Hepatocyte (in vitro differentiated cells): ENCODE measurements at regions not wholly inside any gene's neighbourhood (a gene's known extent, or its start where the extent isn't known, plus 50 kb on each side); places are given as distances from the start of the nearest gene placed in this dataset.

Source experiments
- DNase-seq: peaks from one replicate; pipeline ENCODE4 v3.0.0-alpha.2; 2016; ENCODE audit warnings: low spot score
- H2AFZ ChIP-seq: fragments of 200-600 bp; sonication (generic); 2 replicates; pipeline ENCODE4 v1.6.0; 2016; ENCODE audit warnings: antibody characterized with exemption, mild to moderate bottlenecking
- H3K27ac ChIP-seq: fragments of 200-600 bp; sonication (generic); 2 replicates; pipeline ENCODE4 v1.5.1; 2016; ENCODE audit warnings: mild to moderate bottlenecking
- H3K27me3 ChIP-seq: fragments of 200-600 bp; sonication (generic); 2 replicates; pipeline ENCODE4 v1.6.1; 2016
- H3K36me3 ChIP-seq: fragments of 200-600 bp; sonication (generic); replicated peaks from 2 replicates; pipeline ENCODE4 v1.5.1; 2016; ENCODE audit warnings: low read depth; ENCODE audit not compliant: insufficient read depth
- H3K4me1 ChIP-seq: fragments of 200-600 bp; sonication (generic); 2 replicates; pipeline ENCODE4 v1.5.1; 2016; ENCODE audit warnings: mild to moderate bottlenecking, moderate library complexity; ENCODE audit not compliant: insufficient read depth
- H3K4me2 ChIP-seq: fragments of 200-600 bp; sonication (generic); 2 replicates; pipeline ENCODE4 v1.6.0; 2016
- H3K4me3 ChIP-seq: fragments of 200-600 bp; sonication (generic); 2 replicates; pipeline ENCODE4 v1.5.1; 2016; ENCODE audit warnings: mild to moderate bottlenecking
- H3K79me2 ChIP-seq: fragments of 200-600 bp; sonication (generic); 2 replicates; pipeline ENCODE4 v1.6.0; 2017; ENCODE audit warnings: mild to moderate bottlenecking
- H3K9me2 ChIP-seq: fragments of 200-600 bp; sonication (generic); replicated peaks from 2 replicates; pipeline ENCODE4 v1.6.0; 2017; ENCODE audit warnings: mild to moderate bottlenecking; ENCODE audit not compliant: insufficient read depth
- H3K9me3 ChIP-seq: fragments of 200-600 bp; sonication (generic); 2 replicates; pipeline ENCODE4 v1.5.1; 2016; ENCODE audit warnings: low read depth, mild to moderate bottlenecking
- H4K20me1 ChIP-seq: fragments of 200-600 bp; sonication (generic); 2 replicates; pipeline ENCODE4 v1.6.0; 2016; ENCODE audit warnings: mild to moderate bottlenecking; ENCODE audit not compliant: insufficient read depth, poor library complexity, severe bottlenecking
- CTCF ChIP-seq: fragments of 200-600 bp; sonication (generic); IDR thresholded peaks from 2 replicates; pipeline ENCODE4 v1.5.1; 2016; ENCODE audit warnings: antibody characterized with exemption, mild to moderate bottlenecking; ENCODE audit not compliant: poor library complexity
- EZH2 ChIP-seq: fragments of 200-600 bp; sonication (generic); IDR thresholded peaks from 2 replicates; pipeline ENCODE4 v1.6.1; 2016; ENCODE audit warnings: antibody characterized with exemption, mild to moderate bottlenecking, borderline replicate concordance
- EZH2phosphoT487 ChIP-seq: fragments of 200-600 bp; sonication (generic); IDR thresholded peaks from one replicate; pipeline ENCODE4 v1.6.1; 2018; ENCODE audit warnings: antibody characterized with exemption, mild to moderate bottlenecking, low read depth, moderate library complexity; ENCODE audit not compliant: unreplicated experiment, severe bottlenecking
- WGBS: methylation state at CpG from one replicate; pipeline ENCODE4 v1.1.6; 2016; ENCODE audit warnings: low lambda C conversion rate; ENCODE audit errors: missing lambda C conversion rate; 5-methylcytosine and 5-hydroxymethylcytosine counted together

- H3K9me2 ChIP-seq: no peaks in the 10 kb centered on the region
- H3K4me2 ChIP-seq: no peak overlapping the region
- H3K4me1 ChIP-seq: peaks cover 35% of the 10 kb centered on the region
- WGBS: 82% methylated on average over 3 of the region's 3 CpGs
- no peaks in the 10 kb centered on the region for H3K27me3 ChIP-seq
- no peak overlapping the region for H2AFZ ChIP-seq
- no peak for DNase-seq
- TF ChIP-seq EZH2phosphoT487 (no peak), CTCF (no peak), EZH2 (no peak)
- H3K27ac ChIP-seq: no peak overlapping the region
- no peaks in the 10 kb centered on the region for H3K36me3 ChIP-seq
- no peaks in the 10 kb centered on the region for H3K79me2 ChIP-seq
- no peaks in the 10 kb centered on the region for H3K9me3 ChIP-seq
- H4K20me1 ChIP-seq: no peaks in the 10 kb centered on the region
- no peak overlapping the region for H3K4me3 ChIP-seq
Observed at GRCh38 chrX:13195340-13195739, 124.5 kb downstream of the ATXN3L start.

GRCh38 chrX:13194291-13195103 is 125.4 kb downstream of the ATXN3L start:
- H3K4me1 ChIP-seq: peaks cover 35% of the 10 kb centered on the region
- no peak overlapping the region for H3K4me3 ChIP-seq
- H3K4me2 ChIP-seq: no peak overlapping the region
- no peaks in the 10 kb centered on the region for H4K20me1 ChIP-seq
- DNase-seq: no peak
- TF ChIP-seq CTCF (no peak), EZH2phosphoT487 (no peak), EZH2 (no peak)
- WGBS: 46% methylated on average over 4 of the region's 4 CpGs
- no peak overlapping the region for H2AFZ ChIP-seq
- H3K27me3 ChIP-seq: no peaks in the 10 kb centered on the region
- H3K27ac ChIP-seq: peak overlapping the region; percentile 38
- H3K79me2 ChIP-seq: no peaks in the 10 kb centered on the region
- no peaks in the 10 kb centered on the region for H3K9me3 ChIP-seq
- no peaks in the 10 kb centered on the region for H3K36me3 ChIP-seq
- no peaks in the 10 kb centered on the region for H3K9me2 ChIP-seq

- no peak for DNase-seq
- no peak overlapping the region for H3K27ac ChIP-seq
Observed at GRCh38 chrX:13190051-13190450, 129.8 kb downstream of the ATXN3L start.

More at GRCh38 chrX:13190051-13190450, 129.8 kb downstream of the ATXN3L start:
- no peak overlapping the region for H3K4me2 ChIP-seq
- no peak overlapping the region for H2AFZ ChIP-seq
- H3K27me3 ChIP-seq: no peaks in the 10 kb centered on the region
- H4K20me1 ChIP-seq: no peaks in the 10 kb centered on the region
- H3K4me3 ChIP-seq: no peak overlapping the region
- no peaks in the 10 kb centered on the region for H3K79me2 ChIP-seq
- H3K4me1 ChIP-seq: peaks cover 15% of the 10 kb centered on the region
- H3K9me2 ChIP-seq: no peaks in the 10 kb centered on the region
- H3K36me3 ChIP-seq: no peaks in the 10 kb centered on the region
- no peaks in the 10 kb centered on the region for H3K9me3 ChIP-seq
- WGBS: 63% methylated on average over 3 of the region's 3 CpGs
- TF ChIP-seq CTCF (no peak), EZH2 (no peak)
